Stimulated activated memory B cell treated with anti-CD40 and anti-IgM and Interleukin-4, amounts not matched to agents 10 μg/mL and 1 μg/mL and 100 μg/mL, for 72 hours (primary cell): ENCODE measurements at regions not wholly inside any gene's neighbourhood (a gene's known extent, or its start where the extent isn't known, plus 50 kb on each side); places are given as distances from the start of the nearest gene placed in this dataset.
A peak's percentile ranks its signal among the peaks of the same experiment; 100 is the strongest.
"Not testable (repeated sequence)": the region's sequence is repeated elsewhere in the genome, so short reads cannot be mapped to it uniquely, and the experiment has no call there.

ENCODE experiments used
- ATAC-seq: fragments of 150-1000 bp; cut with Tn5 transposase; 2 replicates; pipeline ENCODE4 v1.10.0; 2021
- H3K27ac Mint-ChIP-seq: one replicate; pipeline ENCODE4 v1.8.0; 2022; ENCODE audit warnings: mild to moderate bottlenecking, mixed read lengths
- H3K27me3 Mint-ChIP-seq: one replicate; pipeline ENCODE4 v1.8.0; 2022; ENCODE audit warnings: mixed read lengths
- H3K36me3 Mint-ChIP-seq: one replicate; pipeline ENCODE4 v1.8.0; 2022; ENCODE audit warnings: mixed read lengths
- H3K4me1 Mint-ChIP-seq: one replicate; pipeline ENCODE4 v1.8.0; 2022; ENCODE audit warnings: mixed read lengths
- H3K4me3 Mint-ChIP-seq: one replicate; pipeline ENCODE4 v1.8.0; 2022; ENCODE audit warnings: mild to moderate bottlenecking, moderate library complexity, mixed read lengths
- H3K9me3 Mint-ChIP-seq: one replicate; pipeline ENCODE4 v1.8.0; 2022; ENCODE audit warnings: mixed read lengths

GRCh38 chr18:67406714-67407113 is 109.8 kb downstream of the DSEL start:
- no peaks in the 10 kb centered on the region for H3K9me3 Mint-ChIP-seq
- no peaks in the 10 kb centered on the region for H3K4me1 Mint-ChIP-seq
- no peak overlapping the region for H3K4me3 Mint-ChIP-seq
- no peaks in the 10 kb centered on the region for H3K27me3 Mint-ChIP-seq
- ATAC-seq, result no peak
- no peak overlapping the region for H3K27ac Mint-ChIP-seq
- no peaks in the 10 kb centered on the region for H3K36me3 Mint-ChIP-seq

- ATAC-seq, result no peak
- Mint-ChIP-seq H3K4me3 (no peak overlapping the region), H3K27me3 (no peaks in the 10 kb centered on the region), H3K9me3 (no peaks in the 10 kb centered on the region), H3K4me1 (no peaks in the 10 kb centered on the region), H3K36me3 (no peaks in the 10 kb centered on the region), H3K27ac (no peak overlapping the region)
These were observed 114.0 kb downstream of the DSEL start for GRCh38 chr18:67402543-67402942.

DNA sequence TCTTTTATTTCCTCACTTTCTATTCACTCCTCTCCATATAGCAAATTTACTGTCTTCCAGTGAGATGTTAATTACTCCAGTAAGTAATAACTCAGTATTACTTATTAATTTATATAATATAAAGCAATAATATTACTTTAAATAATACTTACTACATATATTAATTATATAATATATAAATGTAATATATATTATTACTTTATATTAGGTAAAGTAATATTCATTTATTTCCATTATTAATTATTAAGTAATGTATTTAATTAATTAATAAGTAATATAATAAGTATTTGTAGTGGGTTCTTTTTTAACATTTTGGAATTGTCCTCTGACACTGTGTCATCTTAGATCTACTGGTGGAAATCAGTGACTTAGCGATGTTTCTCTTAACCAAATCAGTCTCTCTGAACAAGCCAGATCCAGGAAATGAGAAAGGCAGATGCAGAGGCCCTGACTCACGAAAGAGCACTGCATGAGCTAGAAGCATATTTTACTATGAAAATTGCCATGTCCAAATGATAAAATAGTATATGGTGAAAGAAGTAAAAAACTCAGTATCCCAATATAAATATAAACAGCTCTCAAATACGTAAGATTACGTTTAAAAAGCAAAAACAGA is 115.9 kb downstream of the DSEL start:
- Mint-ChIP-seq H3K27me3 (no peaks in the 10 kb centered on the region), H3K4me1 (no peaks in the 10 kb centered on the region), H3K36me3 (no peaks in the 10 kb centered on the region), H3K9me3 (peaks cover 5% of the 10 kb centered on the region), H3K4me3 (no peak overlapping the region), H3K27ac (no peak overlapping the region)
- ATAC-seq, result no peak

DNA sequence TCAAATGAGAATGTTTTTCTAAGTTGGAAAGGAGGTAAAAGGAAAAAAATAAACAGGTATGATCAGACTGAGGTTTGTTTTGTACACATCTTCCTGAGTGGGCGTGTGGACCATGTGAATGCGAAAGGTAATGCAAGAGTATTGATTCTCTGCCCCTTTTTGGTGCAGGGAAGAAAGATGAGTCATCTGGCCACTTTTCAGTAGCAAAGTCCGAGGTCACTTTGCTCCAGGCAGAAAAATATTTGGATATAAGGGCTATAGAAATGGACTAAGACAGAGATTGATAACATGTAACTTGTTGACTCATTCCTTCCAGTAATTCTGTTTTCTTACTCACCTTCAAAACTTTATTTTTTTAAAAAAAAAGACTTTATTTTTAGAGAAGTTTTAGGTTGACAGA is 130.5 kb downstream of the DSEL start:
- Mint-ChIP-seq H3K27me3 (no peaks in the 10 kb centered on the region), H3K27ac (no peak overlapping the region), H3K4me3 (no peak overlapping the region), H3K36me3 (no peaks in the 10 kb centered on the region), H3K4me1 (no peaks in the 10 kb centered on the region), H3K9me3 (no peaks in the 10 kb centered on the region)
- no peak for ATAC-seq

GRCh38 chr18:67385455-67385854 is 131.1 kb downstream of the DSEL start:
- Mint-ChIP-seq H3K36me3 (no peaks in the 10 kb centered on the region), H3K4me3 (no peak overlapping the region), H3K27ac (no peak overlapping the region), H3K9me3 (no peaks in the 10 kb centered on the region), H3K27me3 (no peaks in the 10 kb centered on the region), H3K4me1 (no peaks in the 10 kb centered on the region)
- no peak for ATAC-seq

DNA sequence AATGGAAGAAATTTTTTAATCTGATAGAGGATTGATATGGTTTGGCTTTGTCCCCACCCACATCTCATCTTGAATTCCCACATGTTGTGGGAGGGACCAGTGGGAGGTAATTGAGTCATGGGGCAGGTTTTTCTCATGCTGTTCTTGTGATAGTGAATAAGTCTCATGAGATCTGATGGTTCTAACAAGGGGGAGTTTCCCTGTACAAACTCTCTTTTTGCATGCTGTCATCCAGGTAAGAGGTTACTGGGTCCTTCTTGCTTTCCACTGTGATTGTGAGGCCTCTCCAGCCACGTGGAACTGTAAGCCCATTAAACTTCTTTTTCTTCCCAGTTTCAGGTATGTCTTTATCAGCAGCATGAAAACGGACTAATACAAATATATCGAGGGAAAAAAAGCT is 132.5 kb downstream of the DSEL start:
- not testable (repeated sequence) for ATAC-seq, H3K27me3 Mint-ChIP-seq, H3K9me3 Mint-ChIP-seq, H3K27ac Mint-ChIP-seq, H3K4me1 Mint-ChIP-seq, H3K36me3 Mint-ChIP-seq, H3K4me3 Mint-ChIP-seq

DNA sequence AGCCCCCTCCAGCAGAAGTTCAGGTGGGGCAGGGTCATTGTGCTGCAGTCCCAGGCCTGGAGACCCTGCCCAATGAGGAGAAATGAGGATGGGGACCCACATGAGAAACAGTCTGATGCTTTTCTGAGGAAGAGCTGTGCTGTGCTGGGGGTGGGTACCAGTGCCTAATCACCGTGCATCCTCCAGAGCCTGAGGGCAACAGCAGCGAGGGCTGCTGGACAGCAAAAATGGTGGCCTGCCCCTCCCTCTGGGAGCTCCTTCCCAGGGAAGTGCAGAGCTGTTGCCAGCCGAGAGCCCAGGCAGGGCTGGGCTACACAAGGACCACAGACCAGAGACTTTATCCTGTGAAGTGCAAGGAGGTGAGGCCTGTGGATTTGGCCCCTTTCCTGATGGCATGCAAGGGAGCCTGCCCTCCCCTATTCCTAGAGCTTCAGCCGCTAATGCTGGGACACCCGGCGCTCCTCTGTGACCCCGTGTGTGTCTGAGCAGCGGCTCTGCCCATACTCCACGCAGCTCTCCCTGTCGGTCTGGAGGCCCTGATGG is 134.8 kb downstream of the DSEL start:
- H3K9me3 Mint-ChIP-seq, result no peaks in the 10 kb centered on the region
- H3K27me3 Mint-ChIP-seq, result no peaks in the 10 kb centered on the region
- H3K4me3 Mint-ChIP-seq, result no peak overlapping the region
- H3K27ac Mint-ChIP-seq, result no peak overlapping the region
- peak; percentile 20 for ATAC-seq
- H3K4me1 Mint-ChIP-seq, result no peaks in the 10 kb centered on the region
- H3K36me3 Mint-ChIP-seq, result no peaks in the 10 kb centered on the region

DNA sequence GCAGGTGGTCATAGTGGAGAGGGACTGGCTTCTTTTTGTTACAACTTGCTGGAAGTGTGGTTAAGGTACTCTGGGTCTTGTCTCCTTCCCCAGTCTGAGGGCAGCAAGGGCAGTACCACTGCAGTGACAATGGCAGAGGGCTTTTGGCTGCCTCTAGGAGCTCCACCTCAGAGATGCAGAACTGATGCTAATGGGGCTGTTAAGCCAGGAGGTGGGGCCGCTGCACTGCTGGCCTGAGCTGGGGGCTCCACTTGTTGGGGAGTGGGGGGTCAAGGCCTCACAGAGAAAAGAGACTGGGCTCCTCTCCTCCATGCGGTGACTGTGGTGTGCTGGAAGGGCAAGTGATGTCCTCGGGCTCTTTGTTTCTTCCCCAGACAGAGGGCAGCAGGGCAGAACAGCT is 135.7 kb downstream of the DSEL start:
- ATAC-seq, result no peak
- H3K9me3 Mint-ChIP-seq, result no peaks in the 10 kb centered on the region
- no peaks in the 10 kb centered on the region for H3K36me3 Mint-ChIP-seq
- H3K27ac Mint-ChIP-seq, result no peak overlapping the region
- no peaks in the 10 kb centered on the region for H3K4me1 Mint-ChIP-seq
- H3K27me3 Mint-ChIP-seq, result no peaks in the 10 kb centered on the region
- H3K4me3 Mint-ChIP-seq, result no peak overlapping the region

DNA sequence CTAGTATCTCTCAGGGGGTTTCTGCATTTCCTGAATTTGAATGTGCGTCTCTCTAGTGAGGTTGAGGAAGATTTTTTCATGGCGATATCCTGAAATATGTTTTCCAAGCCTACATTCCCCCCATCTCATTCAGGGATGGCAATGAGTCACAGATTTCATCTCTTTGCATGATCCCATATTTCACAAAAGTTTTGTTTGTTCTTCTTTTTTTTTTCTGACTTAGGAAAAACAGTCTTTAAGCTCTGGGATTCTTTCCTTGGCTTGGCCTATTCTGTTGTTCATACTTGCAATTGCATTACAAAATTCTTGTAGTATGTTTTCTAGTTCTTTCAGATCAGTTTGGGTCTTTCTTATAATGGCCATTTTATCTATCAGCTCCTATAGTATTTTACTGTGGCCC is 136.5 kb downstream of the DSEL start:
- Mint-ChIP-seq H3K9me3 (no peaks in the 10 kb centered on the region), H3K36me3 (no peaks in the 10 kb centered on the region), H3K27ac (no peak overlapping the region), H3K4me1 (no peaks in the 10 kb centered on the region), H3K4me3 (no peak overlapping the region), H3K27me3 (no peaks in the 10 kb centered on the region)
- ATAC-seq, result no peak

DNA sequence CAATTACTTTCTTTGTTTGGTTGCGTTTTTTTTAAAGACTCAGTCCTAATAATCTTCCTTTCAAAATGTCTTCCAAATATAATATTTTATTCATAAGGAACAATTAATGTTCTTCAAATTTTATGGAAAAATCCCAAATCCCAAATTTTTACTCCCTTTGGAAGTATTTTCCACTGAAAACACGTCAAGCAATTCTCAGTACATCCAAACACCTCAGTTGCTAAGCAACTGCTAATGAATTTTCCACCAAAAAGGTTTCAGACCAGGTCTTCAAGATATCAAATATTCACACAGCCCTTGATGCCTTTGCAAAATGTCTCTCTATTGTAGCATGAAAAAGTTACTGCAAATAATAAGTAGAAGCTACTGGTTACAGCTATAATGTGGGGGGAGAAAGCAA is 140.1 kb downstream of the DSEL start:
- H3K9me3 Mint-ChIP-seq, result no peaks in the 10 kb centered on the region
- no peak overlapping the region for H3K27ac Mint-ChIP-seq
- H3K36me3 Mint-ChIP-seq, result no peaks in the 10 kb centered on the region
- ATAC-seq, result no peak
- H3K4me3 Mint-ChIP-seq, result no peak overlapping the region
- H3K4me1 Mint-ChIP-seq, result no peaks in the 10 kb centered on the region
- H3K27me3 Mint-ChIP-seq, result no peaks in the 10 kb centered on the region

GRCh38 chr18:67373636-67374035 is 142.9 kb downstream of the DSEL start:
- Mint-ChIP-seq H3K4me1 (no peaks in the 10 kb centered on the region), H3K27me3 (no peaks in the 10 kb centered on the region), H3K4me3 (no peak overlapping the region), H3K36me3 (no peaks in the 10 kb centered on the region), H3K9me3 (peaks cover 4% of the 10 kb centered on the region), H3K27ac (no peak overlapping the region)
- ATAC-seq, result no peak

- Mint-ChIP-seq H3K27ac (no peak overlapping the region), H3K9me3 (peaks cover 4% of the 10 kb centered on the region), H3K27me3 (no peaks in the 10 kb centered on the region), H3K36me3 (no peaks in the 10 kb centered on the region), H3K4me1 (no peaks in the 10 kb centered on the region), H3K4me3 (no peak overlapping the region)
- ATAC-seq, result no peak
These were observed 149.0 kb downstream of the DSEL start for GRCh38 chr18:67367540-67367939.

GRCh38 chr18:67363694-67364093 is 152.8 kb downstream of the DSEL start:
- Mint-ChIP-seq H3K4me1 (no peaks in the 10 kb centered on the region), H3K36me3 (no peaks in the 10 kb centered on the region), H3K27ac (no peak overlapping the region), H3K9me3 (no peaks in the 10 kb centered on the region), H3K4me3 (no peak overlapping the region), H3K27me3 (no peaks in the 10 kb centered on the region)
- no peak for ATAC-seq

GRCh38 chr18:67362906-67363305 is 153.6 kb downstream of the DSEL start:
- H3K4me1 Mint-ChIP-seq, result no peaks in the 10 kb centered on the region
- H3K9me3 Mint-ChIP-seq, result no peaks in the 10 kb centered on the region
- no peaks in the 10 kb centered on the region for H3K36me3 Mint-ChIP-seq
- ATAC-seq, result no peak
- no peak overlapping the region for H3K27ac Mint-ChIP-seq
- H3K27me3 Mint-ChIP-seq, result no peaks in the 10 kb centered on the region
- no peak overlapping the region for H3K4me3 Mint-ChIP-seq

DNA sequence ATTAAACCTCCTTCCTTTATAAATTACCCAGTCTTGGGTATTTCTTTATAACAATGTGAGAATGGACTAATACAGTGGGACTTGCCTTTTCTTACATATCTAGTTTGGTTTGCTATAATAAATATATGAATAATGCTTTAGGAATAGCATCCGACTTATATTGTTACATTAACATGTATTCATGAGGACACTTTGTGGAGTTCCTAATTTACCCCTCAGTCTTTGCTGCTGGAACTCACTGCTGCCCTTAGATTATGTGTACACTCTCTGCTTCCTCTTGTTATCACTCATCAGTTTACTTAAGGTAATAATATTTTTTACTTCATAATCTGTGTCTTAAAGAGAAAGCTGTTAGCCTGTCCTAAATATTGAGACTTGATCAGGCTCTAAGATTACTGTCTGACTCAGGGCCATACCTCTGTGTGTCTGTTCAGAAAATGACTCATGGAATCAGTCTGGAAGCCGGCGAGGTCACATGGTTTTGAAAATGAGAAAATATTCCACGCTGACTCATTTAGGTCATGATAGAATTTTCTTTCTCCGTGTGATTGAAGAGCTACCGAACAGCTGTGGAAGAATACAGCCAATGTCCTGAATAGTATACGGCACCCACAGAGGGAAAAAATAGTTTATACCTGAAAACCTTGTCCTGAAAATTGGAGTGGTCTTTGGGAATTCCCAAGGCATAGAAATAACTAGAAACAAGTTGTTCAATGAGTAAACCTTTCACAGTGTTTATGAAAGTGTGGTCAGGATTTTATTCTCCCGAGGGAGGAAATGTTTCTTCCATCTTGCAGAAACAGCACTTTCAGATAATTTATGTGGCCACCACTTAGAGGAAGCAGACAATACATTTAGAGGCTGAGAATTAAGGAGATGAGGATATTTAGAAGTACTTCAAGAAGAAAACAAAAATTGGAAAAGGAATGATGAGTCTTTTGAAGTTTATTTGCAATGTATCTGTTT is 156.4 kb downstream of the DSEL start:
- Mint-ChIP-seq H3K4me1 (no peaks in the 10 kb centered on the region), H3K36me3 (peaks cover 5% of the 10 kb centered on the region), H3K27me3 (no peaks in the 10 kb centered on the region), H3K4me3 (no peak overlapping the region), H3K27ac (no peak overlapping the region), H3K9me3 (peaks cover 2% of the 10 kb centered on the region)
- peak; percentile 77 for ATAC-seq

DNA sequence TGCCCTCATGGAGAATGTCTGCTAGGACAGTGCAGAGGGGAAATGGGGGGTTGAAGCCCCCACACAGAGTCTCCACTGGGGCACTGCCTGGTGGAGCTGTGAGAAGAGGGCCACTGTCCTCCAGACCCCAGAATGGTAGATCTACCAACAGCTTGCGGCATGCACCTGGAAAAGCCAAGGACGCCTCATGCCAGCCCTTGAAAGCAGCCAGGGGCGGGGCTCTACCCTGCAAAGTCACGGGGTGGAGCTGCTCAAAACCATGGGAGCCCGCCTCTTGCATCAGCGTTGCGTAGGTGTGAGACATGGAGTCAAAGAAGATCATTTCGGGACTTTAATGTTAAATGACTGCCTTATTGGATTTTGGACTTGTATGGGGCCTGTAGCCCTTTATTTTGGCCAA is 157.6 kb downstream of the DSEL start:
- ATAC-seq, result no peak
- Mint-ChIP-seq H3K9me3 (peaks cover 2% of the 10 kb centered on the region), H3K27ac (no peak overlapping the region), H3K4me1 (no peaks in the 10 kb centered on the region), H3K27me3 (no peaks in the 10 kb centered on the region), H3K4me3 (no peak overlapping the region), H3K36me3 (peaks cover 5% of the 10 kb centered on the region)
